HuH-7.5 (cell line): ENCODE measurements at regions not wholly inside any gene's neighbourhood (a gene's known extent, or its start where the extent isn't known, plus 50 kb on each side); places are given as distances from the start of the nearest gene placed in this dataset.

Experiments used
- DNase-seq: peaks from one replicate; pipeline ENCODE4 v3.0.0; 2011; ENCODE audit warnings: low spot score

- DNase-seq = no peak
These were observed 373.7 kb downstream of the METTL15 start for GRCh38 chr11:28481616-28482480.

- no peak for DNase-seq
These were observed 372.2 kb downstream of the METTL15 start for GRCh38 chr11:28480406-28480805.

GRCh38 chr11:28476864-28477263 is 368.7 kb downstream of the METTL15 start:
- DNase-seq = no peak

- no peak for DNase-seq
These were observed 367.9 kb downstream of the METTL15 start for GRCh38 chr11:28476049-28476448.

- DNase-seq = no peak
These were observed 364.7 kb downstream of the METTL15 start for GRCh38 chr11:28472904-28473303.

- no peak for DNase-seq
These were observed 363.3 kb downstream of the METTL15 start for GRCh38 chr11:28471537-28471936.

- no peak for DNase-seq
These were observed 362.0 kb downstream of the METTL15 start for GRCh38 chr11:28470180-28470579.

- no peak for DNase-seq
These were observed 358.3 kb downstream of the METTL15 start for GRCh38 chr11:28466506-28466905.

GRCh38 chr11:28464252-28464867 is 356.2 kb downstream of the METTL15 start:
- no peak for DNase-seq

GRCh38 chr11:28463826-28464225 is 355.6 kb downstream of the METTL15 start:
- no peak for DNase-seq

GRCh38 chr11:28461846-28462245 is 353.7 kb downstream of the METTL15 start:
- DNase-seq = no peak

GRCh38 chr11:28461338-28461737 is 353.1 kb downstream of the METTL15 start:
- no peak for DNase-seq

- DNase-seq = no peak
These were observed 352.2 kb downstream of the METTL15 start for GRCh38 chr11:28460348-28460747.

GRCh38 chr11:28459912-28460311 is 351.7 kb downstream of the METTL15 start:
- DNase-seq = no peak

GRCh38 chr11:28457481-28458065 is 349.4 kb downstream of the METTL15 start:
- no peak for DNase-seq

- DNase-seq = no peak
These were observed 340.0 kb downstream of the METTL15 start for GRCh38 chr11:28448186-28448585.

- DNase-seq = no peak
These were observed 339.0 kb downstream of the METTL15 start for GRCh38 chr11:28447226-28447625.

GRCh38 chr11:28442131-28442530 is 333.9 kb downstream of the METTL15 start:
- DNase-seq = no peak

- no peak for DNase-seq
These were observed 331.2 kb downstream of the METTL15 start for GRCh38 chr11:28439403-28439802.

GRCh38 chr11:28420099-28420498 is 311.9 kb downstream of the METTL15 start:
- no peak for DNase-seq

GRCh38 chr11:28417601-28418323 is 309.6 kb downstream of the METTL15 start:
- no peak for DNase-seq

GRCh38 chr11:28412029-28412428 is 303.8 kb downstream of the METTL15 start:
- no peak for DNase-seq

- DNase-seq = no peak
These were observed 293.3 kb downstream of the METTL15 start for GRCh38 chr11:28401446-28401845.
